HCT116 (cell line): ENCODE measurements at regions not wholly inside any gene's neighbourhood (a gene's known extent, or its start where the extent isn't known, plus 50 kb on each side); places are given as distances from the start of the nearest gene placed in this dataset.
"Not testable (repeated sequence)": the region's sequence is repeated elsewhere in the genome, so short reads cannot be mapped to it uniquely, and the experiment has no call there.

ENCODE experiments used
- ATAC-seq: fragments of 200-7000 bp; cut with Tn5 transposase; 2 replicates; pipeline ENCODE4 v1.9.1; 2020; ENCODE audit warnings: mild to moderate bottlenecking, moderate library complexity
- BruUV-seq: library from RNA; stranded (reverse); fragments of 400-500 nt; replicated peaks from 2 replicates; lab custom pipeline; 2021; lab: Mats Ljungman, UMichigan
- CTCF ChIA-PET: fragments of 300-600 bp; sonication (Branson Sonifier 250); formaldehyde crosslinking; loops from one replicate; lab custom pipeline; 2021; ENCODE audit warnings: antibody characterized with exemption; lab: Charles Lee
- POLR2A ChIA-PET: fragments of 300-600, 350-600 bp; sonication (Branson Sonifier 250); formaldehyde crosslinking; loops from one replicate; lab custom pipeline; 2021; ENCODE audit warnings: antibody characterized with exemption; lab: Charles Lee
- RAD21 ChIA-PET, 2 experiments: fragments of 300-600 bp; sonication (Branson Sonifier 250); formaldehyde crosslinking; loops; one replicate each; lab custom pipeline; 2023; ENCODE audit warnings: low total read pairs in 2 of 2; ENCODE audit not compliant: uncharacterized antibody in 2 of 2, unreplicated experiment in 2 of 2, low non-redundant PET in 1 of 2; lab: Charles Lee
- DNase-seq: peaks from one replicate; pipeline ENCODE4 v3.0.0-alpha.2; 2010; ENCODE audit warnings: low read depth, low spot score
- H2AFZ ChIP-seq: fragments of 200-600 bp; shearing (Covaris generic), sonication (generic); 2 replicates; pipeline ENCODE4 v1.6.1; 2017; ENCODE audit warnings: low read depth, mixed run types, mixed read lengths, antibody characterized with exemption, low read length; ENCODE audit not compliant: poor library complexity, severe bottlenecking
- H3K27ac ChIP-seq: 2 replicates; pipeline ENCODE4 v1.5.1; 2012; ENCODE audit warnings: low read depth, low read length
- H3K27me3 ChIP-seq: fragments of 200-600 bp; sonication (generic); 2 replicates; pipeline ENCODE4 v1.6.1; 2016; ENCODE audit warnings: mixed run types, low read length, mixed read lengths; ENCODE audit not compliant: insufficient read depth
- H3K36me3 ChIP-seq, 2 experiments: fragments of 200-500 bp in 1 of 2; fragments of 200-600 bp in 1 of 2; sonication (Bioruptor generic) in 1 of 2; sonication (generic) in 1 of 2; 2 replicates each; pipeline versions ENCODE4 v1.5.1 to v1.6.1; 2014 to 2016; ENCODE audit warnings: low read length in 2 of 2, inconsistent platforms in 1 of 2, mixed read lengths in 1 of 2, mixed run types in 1 of 2; ENCODE audit not compliant: insufficient read depth in 2 of 2, control insufficient read depth in 1 of 2
- H3K4me1 ChIP-seq, 2 experiments: fragments of 200-600 bp in 1 of 2; sonication (generic) in 1 of 2; 2 replicates each; pipeline versions ENCODE4 v1.5.1 to v1.6.1; 2012 to 2017; ENCODE audit warnings: low read length in 2 of 2, inconsistent platforms in 1 of 2, mild to moderate bottlenecking in 1 of 2, mixed read lengths in 1 of 2, mixed run types in 1 of 2, moderate library complexity in 1 of 2; ENCODE audit not compliant: insufficient read depth in 2 of 2, control insufficient read depth in 1 of 2
- H3K4me2 ChIP-seq: fragments of 200-600 bp; sonication (generic); 2 replicates; pipeline ENCODE4 v1.6.1; 2017; ENCODE audit warnings: mixed run types, low read length, mixed read lengths
- H3K4me3 ChIP-seq, 2 experiments: fragments of 200-600 bp in 1 of 2; sonication (generic) in 1 of 2; replicated peaks in 1 of 2; 2 replicates each; pipeline ENCODE4 v1.5.1; 2011 to 2016; ENCODE audit warnings: low read length in 2 of 2, control low read depth in 1 of 2, low read depth in 1 of 2, mild to moderate bottlenecking in 1 of 2, mixed read lengths in 1 of 2, mixed run types in 1 of 2
- H3K79me2 ChIP-seq: fragments of 200-600 bp; sonication (generic); 2 replicates; pipeline ENCODE4 v1.6.1; 2017; ENCODE audit warnings: mild to moderate bottlenecking, mixed run types, low read length, moderate library complexity, mixed read lengths; ENCODE audit not compliant: insufficient read depth
- H3K9ac ChIP-seq: fragments of 200-600 bp; sonication (generic); 2 replicates; pipeline ENCODE4 v1.6.1; 2016; ENCODE audit warnings: low read length, mixed read lengths
- H3K9me2 ChIP-seq: fragments of 200-600 bp; sonication (generic), shearing (Covaris generic); 2 replicates; pipeline ENCODE4 v1.6.1; 2017; ENCODE audit warnings: mixed run types, mild to moderate bottlenecking, moderate library complexity; ENCODE audit not compliant: insufficient read depth
- H3K9me3 ChIP-seq, 2 experiments: fragments of 200-500 bp in 1 of 2; fragments of 200-600 bp in 1 of 2; sonication (Bioruptor generic) in 1 of 2; sonication (generic) in 1 of 2; 2 replicates each; pipeline ENCODE4 v1.6.1; 2014 to 2017; ENCODE audit warnings: low read length in 2 of 2, mixed read lengths in 2 of 2, inconsistent platforms in 1 of 2, low read depth in 1 of 2, mild to moderate bottlenecking in 1 of 2, mixed run types in 1 of 2, moderate library complexity in 1 of 2; ENCODE audit not compliant: control insufficient read depth in 1 of 2, insufficient read depth in 1 of 2
- H4K20me1 ChIP-seq: fragments of 200-600 bp; sonication (generic), shearing (Covaris generic); 2 replicates; pipeline ENCODE4 v1.6.1; 2017; ENCODE audit warnings: mixed run types, mild to moderate bottlenecking, moderate library complexity; ENCODE audit not compliant: insufficient read depth
- intact Hi-C: fragments of 100-400 bp; cut with micrococcal nuclease; formaldehyde crosslinking; loops from 2 replicates; pipeline ENCODE4 v1.10.0; 2022

- H3K79me2 ChIP-seq, H3K4me2 ChIP-seq, intact Hi-C loops, H3K9me3 ChIP-seq, RAD21 ChIA-PET, POLR2A ChIA-PET, H3K9me2 ChIP-seq, H4K20me1 ChIP-seq, BruUV-seq, H3K4me3 ChIP-seq, H3K27ac ChIP-seq, H2AFZ ChIP-seq, H3K27me3 ChIP-seq, H3K36me3 ChIP-seq, DNase-seq, CTCF ChIA-PET, H3K9ac ChIP-seq, ATAC-seq: not testable (repeated sequence)
- H3K4me1 ChIP-seq = peaks cover 4 to 16% of the 10 kb centered on the region in 2 experiments; a peak in 3 of 4 replicates
Measured at GRCh38 chr6:27774264-27774600, 138.0 kb downstream of the OR2B2 start.

- ATAC-seq, DNase-seq, H3K9me2 ChIP-seq, H3K4me3 ChIP-seq, H3K9me3 ChIP-seq, intact Hi-C loops, BruUV-seq, H3K27me3 ChIP-seq, H3K4me2 ChIP-seq, H2AFZ ChIP-seq, POLR2A ChIA-PET, H3K27ac ChIP-seq, H3K9ac ChIP-seq, H4K20me1 ChIP-seq, H3K79me2 ChIP-seq, H3K36me3 ChIP-seq: not testable (repeated sequence)
- CTCF ChIA-PET = interaction anchor here (1.9 to 3.8 kb wide), 3 partner anchors 7 to 23 kb away, joined by 8 to 25 read pairs (median 25); no protein-coding TSS in a partner anchor
- RAD21 ChIA-PET = interaction anchor here in 1 of 2 experiments (1.5 kb wide), 1 partner anchor 121 kb away, joined by 4 read pairs; no protein-coding TSS in a partner anchor
- H3K4me1 ChIP-seq = peaks cover 4 to 16% of the 10 kb centered on the region in 2 experiments; a peak in 3 of 4 replicates
Measured at GRCh38 chr6:27773542-27774263, 138.5 kb downstream of the OR2B2 start.
